GM12865 (cell line): ENCODE measurements at regions not wholly inside any gene's neighbourhood (a gene's known extent, or its start where the extent isn't known, plus 50 kb on each side); places are given as distances from the start of the nearest gene placed in this dataset.

ENCODE experiments used
- DNase-seq: peaks from one replicate; pipeline ENCODE4 v3.0.0; 2010; ENCODE audit warnings: low read depth
- H3K4me3 ChIP-seq: 2 replicates; pipeline ENCODE4 v1.5.1; 2011; ENCODE audit warnings: mild to moderate bottlenecking, low read depth, low read length, control low read depth
- TF ChIP-seq, protein P1 (sequence below): IDR thresholded peaks from 2 replicates; pipeline ENCODE4 v1.5.1; 2011; ENCODE audit warnings: low read length, control low read depth, low read depth, inconsistent platforms; ENCODE audit not compliant: insufficient read depth; ENCODE audit errors: missing control alignments

DNA sequence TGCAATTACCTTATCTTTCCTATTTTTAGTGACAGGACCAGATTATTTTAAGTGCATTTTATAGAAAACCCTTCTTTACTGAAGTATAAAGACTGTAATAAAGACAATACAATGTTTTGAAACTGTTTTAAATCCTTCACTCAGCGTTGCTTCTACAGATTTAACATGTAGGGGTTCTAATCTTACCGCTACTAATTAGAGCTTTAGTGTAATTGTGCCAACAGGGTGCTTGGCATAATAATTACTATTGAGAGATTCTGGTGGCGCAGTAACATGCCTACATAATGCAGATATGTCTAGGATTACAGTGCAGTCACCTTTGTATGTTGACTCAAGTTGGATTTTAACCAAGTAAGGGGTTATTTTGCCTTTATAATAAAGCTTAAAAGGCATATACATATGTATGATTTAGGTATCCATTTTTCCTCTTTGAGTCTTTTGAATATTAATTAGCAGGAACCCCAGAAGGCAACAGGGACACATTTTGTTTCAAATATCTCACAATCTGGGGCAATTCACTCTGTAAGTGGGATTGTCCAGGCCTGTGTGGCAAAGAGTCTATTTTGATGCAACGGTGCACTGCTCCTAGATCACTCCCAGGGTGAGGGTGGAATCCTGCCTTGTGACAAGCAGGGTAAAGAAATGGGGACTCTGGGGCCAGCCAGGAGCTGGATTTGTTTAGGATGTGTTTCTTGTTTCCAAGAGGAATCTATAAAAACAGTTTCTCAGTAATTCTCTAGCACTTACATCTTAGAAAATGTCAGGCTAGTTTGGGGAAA, 604.7 kb upstream of the SALL1 start:
- DNase-seq = no peak
- no peak overlapping the region for H3K4me3 ChIP-seq
- TF ChIP-seq, protein P1, sequence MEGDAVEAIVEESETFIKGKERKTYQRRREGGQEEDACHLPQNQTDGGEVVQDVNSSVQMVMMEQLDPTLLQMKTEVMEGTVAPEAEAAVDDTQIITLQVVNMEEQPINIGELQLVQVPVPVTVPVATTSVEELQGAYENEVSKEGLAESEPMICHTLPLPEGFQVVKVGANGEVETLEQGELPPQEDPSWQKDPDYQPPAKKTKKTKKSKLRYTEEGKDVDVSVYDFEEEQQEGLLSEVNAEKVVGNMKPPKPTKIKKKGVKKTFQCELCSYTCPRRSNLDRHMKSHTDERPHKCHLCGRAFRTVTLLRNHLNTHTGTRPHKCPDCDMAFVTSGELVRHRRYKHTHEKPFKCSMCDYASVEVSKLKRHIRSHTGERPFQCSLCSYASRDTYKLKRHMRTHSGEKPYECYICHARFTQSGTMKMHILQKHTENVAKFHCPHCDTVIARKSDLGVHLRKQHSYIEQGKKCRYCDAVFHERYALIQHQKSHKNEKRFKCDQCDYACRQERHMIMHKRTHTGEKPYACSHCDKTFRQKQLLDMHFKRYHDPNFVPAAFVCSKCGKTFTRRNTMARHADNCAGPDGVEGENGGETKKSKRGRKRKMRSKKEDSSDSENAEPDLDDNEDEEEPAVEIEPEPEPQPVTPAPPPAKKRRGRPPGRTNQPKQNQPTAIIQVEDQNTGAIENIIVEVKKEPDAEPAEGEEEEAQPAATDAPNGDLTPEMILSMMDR = no peak

DNA sequence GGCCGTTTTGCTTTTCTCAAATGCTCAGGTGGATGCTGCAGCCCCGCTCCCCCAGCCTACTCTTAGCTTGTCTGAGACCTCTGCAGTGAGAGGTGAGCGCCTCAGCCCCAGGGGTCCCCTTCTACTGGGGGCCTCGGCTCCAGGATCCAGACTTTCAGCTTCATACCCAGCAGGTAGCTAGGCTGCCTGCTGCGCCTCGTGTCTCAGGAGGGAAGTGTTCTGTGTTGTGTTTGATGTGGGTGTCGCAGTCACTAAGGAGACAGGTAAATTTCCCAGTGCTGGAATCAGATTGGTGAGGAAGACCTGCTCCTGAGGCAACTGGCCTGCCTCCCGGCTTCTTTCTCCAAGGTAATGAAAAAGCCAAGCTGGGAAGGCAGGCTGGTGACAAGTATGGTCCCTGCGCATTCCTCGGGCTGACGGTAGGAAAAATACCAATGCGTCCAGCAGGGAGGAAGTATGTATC, 604.0 kb upstream of the SALL1 start:
- TF ChIP-seq, protein P1 = no peak
- no peak for DNase-seq
- H3K4me3 ChIP-seq = no peak overlapping the region

DNA sequence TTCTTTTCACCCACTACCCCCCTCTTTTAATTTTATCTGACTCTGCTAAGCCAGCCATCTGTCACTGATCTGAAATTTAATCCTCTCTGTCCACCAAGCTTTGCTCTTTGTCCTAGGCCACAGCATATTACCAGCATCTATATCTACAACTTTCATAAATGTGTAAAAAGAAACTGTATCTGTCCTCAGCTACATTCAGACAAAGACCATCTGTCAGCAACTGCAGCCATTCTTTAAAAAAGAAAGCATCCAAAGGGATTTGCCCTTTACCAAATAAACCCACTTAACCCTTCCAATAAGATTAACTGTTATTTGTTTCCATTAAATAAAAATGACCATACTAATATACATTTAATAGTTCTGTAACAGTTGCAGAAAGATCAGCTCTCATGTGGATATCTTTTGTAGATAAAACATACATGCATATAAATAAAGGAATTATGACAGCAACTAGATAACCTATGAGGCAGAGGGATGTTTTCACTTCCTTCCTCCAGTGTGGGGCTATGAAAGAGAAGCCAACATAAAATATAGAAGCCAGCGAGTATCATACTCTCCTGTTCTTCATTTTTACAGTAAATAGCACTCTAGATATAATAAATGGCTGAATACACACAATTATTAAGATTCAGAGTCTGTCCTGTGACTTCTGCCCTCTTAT, 602.5 kb upstream of the SALL1 start:
- no peak for DNase-seq
- H3K4me3 ChIP-seq = no peak overlapping the region
- TF ChIP-seq, protein P1 = no peak

DNA sequence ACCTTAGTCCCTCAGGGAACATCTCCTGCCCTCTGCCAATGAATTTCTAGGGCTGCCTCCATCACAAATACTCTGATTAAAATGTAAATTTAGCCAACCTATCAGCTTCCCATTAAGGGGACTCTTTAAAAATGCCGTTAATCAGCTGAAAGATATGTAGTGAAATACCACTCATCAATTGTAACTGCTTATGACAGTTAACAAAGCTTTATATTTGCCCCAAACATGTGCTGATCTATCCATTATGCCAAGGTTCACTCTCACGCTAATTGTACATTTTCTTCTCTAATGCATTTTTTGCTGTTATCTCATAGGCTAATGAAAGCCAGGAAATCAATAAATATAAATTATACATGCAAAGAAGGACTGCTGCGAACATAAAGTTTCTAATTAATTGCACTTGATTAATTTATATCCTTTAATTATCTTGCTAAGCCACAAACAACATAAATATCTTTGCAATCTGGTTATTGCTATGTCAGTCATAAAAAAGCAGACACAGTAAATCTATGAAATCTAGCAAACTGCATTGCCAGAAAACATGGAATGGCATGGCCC, 601.4 kb upstream of the SALL1 start:
- DNase-seq = no peak
- H3K4me3 ChIP-seq = no peak overlapping the region
- TF ChIP-seq, protein P1 = no peak

DNA sequence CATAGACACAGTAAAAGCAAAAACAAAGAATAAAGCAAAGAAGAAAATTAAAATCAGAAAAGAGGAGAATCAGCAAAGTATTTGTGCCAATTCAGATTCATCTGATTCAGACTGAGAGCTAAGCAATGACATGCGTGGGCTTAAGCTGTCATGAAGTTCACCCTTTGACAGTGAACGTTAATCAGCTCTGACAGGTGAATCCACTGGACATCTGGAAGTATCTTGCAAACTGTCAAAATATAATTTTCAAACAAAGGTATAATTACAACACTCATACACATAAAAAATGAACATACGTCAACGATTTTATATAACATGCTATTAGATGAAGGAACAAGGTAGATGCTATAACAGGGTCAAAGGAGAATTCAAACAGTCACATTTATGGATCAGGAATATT, 596.3 kb upstream of the SALL1 start:
- no peak overlapping the region for H3K4me3 ChIP-seq
- TF ChIP-seq, protein P1 = no peak
- no peak for DNase-seq

DNA sequence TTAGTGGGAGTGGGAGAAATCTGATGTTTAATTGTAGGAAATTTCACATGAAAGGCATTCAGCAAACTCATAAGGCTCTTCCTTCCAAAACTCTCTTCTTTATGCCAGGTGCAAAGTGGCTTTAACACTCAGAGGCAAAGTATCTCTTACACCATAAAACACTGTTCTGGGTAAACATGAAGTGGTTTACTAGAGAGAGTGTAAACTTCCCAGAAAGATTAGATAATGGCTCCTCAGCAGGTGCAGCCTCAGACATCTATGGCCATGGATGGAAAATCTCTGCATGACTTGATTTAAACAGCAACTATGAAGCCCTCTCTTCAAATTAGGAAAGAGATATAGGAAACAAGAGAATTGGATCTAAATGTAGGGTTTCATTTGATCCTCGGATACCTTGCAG, 583.1 kb upstream of the SALL1 start:
- DNase-seq = no peak
- no peak overlapping the region for H3K4me3 ChIP-seq
- TF ChIP-seq, protein P1 = no peak
